ENCODE measurements at regions not wholly inside any gene's neighbourhood (a gene's known extent, or its start where the extent isn't known, plus 50 kb on each side); places are given as distances from the start of the nearest gene placed in this dataset.

DNA sequence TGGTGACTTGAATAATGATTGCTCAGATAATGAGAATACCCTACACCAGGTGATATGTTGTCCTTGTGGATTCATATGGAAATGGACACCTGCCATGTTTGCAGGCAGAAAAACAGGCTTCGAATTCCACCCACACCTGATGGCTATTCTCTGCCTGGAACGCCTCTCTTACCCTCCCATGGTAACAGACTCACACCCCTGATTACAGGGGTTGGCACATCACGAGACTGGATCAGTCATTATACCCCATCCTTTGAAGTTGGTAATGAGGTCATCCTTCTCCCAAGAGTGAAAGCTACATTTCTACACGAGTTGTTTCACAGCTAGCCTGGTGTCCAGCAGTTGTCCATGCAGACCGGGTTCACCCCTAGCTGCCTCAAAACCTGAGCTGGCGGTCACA is 71.4 kb upstream of the MBOAT2 start:
- TF ChIP-seq, protein P1, sequence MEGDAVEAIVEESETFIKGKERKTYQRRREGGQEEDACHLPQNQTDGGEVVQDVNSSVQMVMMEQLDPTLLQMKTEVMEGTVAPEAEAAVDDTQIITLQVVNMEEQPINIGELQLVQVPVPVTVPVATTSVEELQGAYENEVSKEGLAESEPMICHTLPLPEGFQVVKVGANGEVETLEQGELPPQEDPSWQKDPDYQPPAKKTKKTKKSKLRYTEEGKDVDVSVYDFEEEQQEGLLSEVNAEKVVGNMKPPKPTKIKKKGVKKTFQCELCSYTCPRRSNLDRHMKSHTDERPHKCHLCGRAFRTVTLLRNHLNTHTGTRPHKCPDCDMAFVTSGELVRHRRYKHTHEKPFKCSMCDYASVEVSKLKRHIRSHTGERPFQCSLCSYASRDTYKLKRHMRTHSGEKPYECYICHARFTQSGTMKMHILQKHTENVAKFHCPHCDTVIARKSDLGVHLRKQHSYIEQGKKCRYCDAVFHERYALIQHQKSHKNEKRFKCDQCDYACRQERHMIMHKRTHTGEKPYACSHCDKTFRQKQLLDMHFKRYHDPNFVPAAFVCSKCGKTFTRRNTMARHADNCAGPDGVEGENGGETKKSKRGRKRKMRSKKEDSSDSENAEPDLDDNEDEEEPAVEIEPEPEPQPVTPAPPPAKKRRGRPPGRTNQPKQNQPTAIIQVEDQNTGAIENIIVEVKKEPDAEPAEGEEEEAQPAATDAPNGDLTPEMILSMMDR (IDR thresholded peaks at IDR 0.05): no peak
- no peak for TF ChIP-seq POLR2A (IDR thresholded peaks at IDR 0.05)

All from testis (tissue), 2 donors.